GM19043 (cell line): ENCODE measurements at regions not wholly inside any gene's neighbourhood (a gene's known extent, or its start where the extent isn't known, plus 50 kb on each side); places are given as distances from the start of the nearest gene placed in this dataset.
A peak's percentile ranks its signal among the peaks of the same experiment; 100 is the strongest.
"Not testable (repeated sequence)": the region's sequence is repeated elsewhere in the genome, so short reads cannot be mapped to it uniquely, and the experiment has no call there.

Experiments used
- ATAC-seq: cut with Tn5 transposase; IDR thresholded peaks from one replicate; pipeline ENCODE4 v1.9.1; 2021; ENCODE audit warnings: low read depth; ENCODE audit not compliant: unreplicated experiment

- ATAC-seq = no peak
Observed at GRCh38 chr4:105022811-105023667, 123.6 kb upstream of the TET2 start.

GRCh38 chr4:105023668-105024055 lies 123.0 kb upstream of the TET2 start:
- no peak for ATAC-seq

GRCh38 chr4:105025263-105026017 lies 121.2 kb upstream of the TET2 start:
- ATAC-seq = no peak

GRCh38 chr4:105036991-105037390 lies 109.7 kb upstream of the TET2 start:
- ATAC-seq = no peak

- no peak for ATAC-seq
Observed at GRCh38 chr4:105042451-105042850, 104.2 kb upstream of the TET2 start.

GRCh38 chr4:105050896-105051295 lies 95.8 kb upstream of the TET2 start:
- no peak for ATAC-seq

GRCh38 chr4:105057370-105058105 lies 89.1 kb upstream of the TET2 start:
- ATAC-seq = no peak

GRCh38 chr4:105058177-105058812 lies 88.4 kb upstream of the TET2 start:
- ATAC-seq = no peak

GRCh38 chr4:105059337-105059736 lies 87.3 kb upstream of the TET2 start:
- peak; percentile 9 for ATAC-seq

- ATAC-seq = peak; percentile 87
Observed at GRCh38 chr4:105060628-105061027, 86.0 kb upstream of the TET2 start.

GRCh38 chr4:105061136-105061696 lies 85.5 kb upstream of the TET2 start:
- ATAC-seq = peak; percentile 30

GRCh38 chr4:105061731-105062130 lies 84.9 kb upstream of the TET2 start:
- no peak for ATAC-seq

- no peak for ATAC-seq
Observed at GRCh38 chr4:105066401-105066800, 80.3 kb upstream of the TET2 start.

- no peak for ATAC-seq
Observed at GRCh38 chr4:105067431-105067830, 79.2 kb upstream of the TET2 start.

GRCh38 chr4:105067946-105068345 lies 78.7 kb upstream of the TET2 start:
- no peak for ATAC-seq

- no peak for ATAC-seq
Observed at GRCh38 chr4:105068516-105068915, 78.2 kb upstream of the TET2 start.

GRCh38 chr4:105072095-105072494 lies 74.6 kb upstream of the TET2 start:
- not testable (repeated sequence) for ATAC-seq

GRCh38 chr4:105074097-105074496 lies 72.6 kb upstream of the TET2 start:
- no peak for ATAC-seq

GRCh38 chr4:105075045-105075444 lies 71.6 kb upstream of the TET2 start:
- ATAC-seq = no peak

GRCh38 chr4:105088110-105088879 lies 58.4 kb upstream of the TET2 start:
- ATAC-seq = no peak
